HL-60 (cell line): ENCODE measurements at regions not wholly inside any gene's neighbourhood (a gene's known extent, or its start where the extent isn't known, plus 50 kb on each side); places are given as distances from the start of the nearest gene placed in this dataset.
"Not testable (repeated sequence)": the region's sequence is repeated elsewhere in the genome, so short reads cannot be mapped to it uniquely, and the experiment has no call there.

ENCODE experiments used
- POLR2AphosphoS5 ChIP-seq: IDR thresholded peaks from 2 replicates; pipeline ENCODE4 v1.6.1; 2012; ENCODE audit warnings: low read depth
- TF ChIP-seq, protein P1 (sequence below): IDR thresholded peaks from one replicate; pipeline ENCODE4 v1.5.1; 2011; ENCODE audit warnings: low read length, control low read depth, inconsistent platforms; ENCODE audit not compliant: insufficient read depth
- TF ChIP-seq, protein P2 (sequence below): IDR thresholded peaks from 2 replicates; pipeline ENCODE4 v1.6.1; 2012; ENCODE audit warnings: low read depth; ENCODE audit not compliant: insufficient replicate concordance

DNA sequence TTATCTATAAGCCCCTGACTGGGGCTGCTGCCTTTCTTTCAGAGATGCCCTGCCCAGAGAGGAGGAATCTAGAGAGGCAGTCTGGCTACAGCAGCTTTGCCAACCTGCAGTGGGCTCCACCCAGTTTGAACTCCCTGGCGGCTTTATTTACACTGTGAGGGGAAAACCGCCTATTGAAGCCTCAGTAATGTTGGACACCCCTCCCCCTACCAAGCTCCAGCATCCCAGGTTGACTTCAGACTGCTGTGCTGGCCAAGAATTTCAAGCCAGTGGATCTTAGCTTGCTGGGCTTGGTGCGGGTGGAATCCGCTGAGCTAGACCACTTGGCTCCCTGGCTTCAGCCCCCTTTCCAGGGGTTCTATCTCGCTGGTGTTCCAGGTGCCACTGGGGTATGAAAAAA is 61.4 kb upstream of the FYN start:
- TF ChIP-seq, protein P1, sequence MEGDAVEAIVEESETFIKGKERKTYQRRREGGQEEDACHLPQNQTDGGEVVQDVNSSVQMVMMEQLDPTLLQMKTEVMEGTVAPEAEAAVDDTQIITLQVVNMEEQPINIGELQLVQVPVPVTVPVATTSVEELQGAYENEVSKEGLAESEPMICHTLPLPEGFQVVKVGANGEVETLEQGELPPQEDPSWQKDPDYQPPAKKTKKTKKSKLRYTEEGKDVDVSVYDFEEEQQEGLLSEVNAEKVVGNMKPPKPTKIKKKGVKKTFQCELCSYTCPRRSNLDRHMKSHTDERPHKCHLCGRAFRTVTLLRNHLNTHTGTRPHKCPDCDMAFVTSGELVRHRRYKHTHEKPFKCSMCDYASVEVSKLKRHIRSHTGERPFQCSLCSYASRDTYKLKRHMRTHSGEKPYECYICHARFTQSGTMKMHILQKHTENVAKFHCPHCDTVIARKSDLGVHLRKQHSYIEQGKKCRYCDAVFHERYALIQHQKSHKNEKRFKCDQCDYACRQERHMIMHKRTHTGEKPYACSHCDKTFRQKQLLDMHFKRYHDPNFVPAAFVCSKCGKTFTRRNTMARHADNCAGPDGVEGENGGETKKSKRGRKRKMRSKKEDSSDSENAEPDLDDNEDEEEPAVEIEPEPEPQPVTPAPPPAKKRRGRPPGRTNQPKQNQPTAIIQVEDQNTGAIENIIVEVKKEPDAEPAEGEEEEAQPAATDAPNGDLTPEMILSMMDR: not testable (repeated sequence)
- TF ChIP-seq, protein P2, sequence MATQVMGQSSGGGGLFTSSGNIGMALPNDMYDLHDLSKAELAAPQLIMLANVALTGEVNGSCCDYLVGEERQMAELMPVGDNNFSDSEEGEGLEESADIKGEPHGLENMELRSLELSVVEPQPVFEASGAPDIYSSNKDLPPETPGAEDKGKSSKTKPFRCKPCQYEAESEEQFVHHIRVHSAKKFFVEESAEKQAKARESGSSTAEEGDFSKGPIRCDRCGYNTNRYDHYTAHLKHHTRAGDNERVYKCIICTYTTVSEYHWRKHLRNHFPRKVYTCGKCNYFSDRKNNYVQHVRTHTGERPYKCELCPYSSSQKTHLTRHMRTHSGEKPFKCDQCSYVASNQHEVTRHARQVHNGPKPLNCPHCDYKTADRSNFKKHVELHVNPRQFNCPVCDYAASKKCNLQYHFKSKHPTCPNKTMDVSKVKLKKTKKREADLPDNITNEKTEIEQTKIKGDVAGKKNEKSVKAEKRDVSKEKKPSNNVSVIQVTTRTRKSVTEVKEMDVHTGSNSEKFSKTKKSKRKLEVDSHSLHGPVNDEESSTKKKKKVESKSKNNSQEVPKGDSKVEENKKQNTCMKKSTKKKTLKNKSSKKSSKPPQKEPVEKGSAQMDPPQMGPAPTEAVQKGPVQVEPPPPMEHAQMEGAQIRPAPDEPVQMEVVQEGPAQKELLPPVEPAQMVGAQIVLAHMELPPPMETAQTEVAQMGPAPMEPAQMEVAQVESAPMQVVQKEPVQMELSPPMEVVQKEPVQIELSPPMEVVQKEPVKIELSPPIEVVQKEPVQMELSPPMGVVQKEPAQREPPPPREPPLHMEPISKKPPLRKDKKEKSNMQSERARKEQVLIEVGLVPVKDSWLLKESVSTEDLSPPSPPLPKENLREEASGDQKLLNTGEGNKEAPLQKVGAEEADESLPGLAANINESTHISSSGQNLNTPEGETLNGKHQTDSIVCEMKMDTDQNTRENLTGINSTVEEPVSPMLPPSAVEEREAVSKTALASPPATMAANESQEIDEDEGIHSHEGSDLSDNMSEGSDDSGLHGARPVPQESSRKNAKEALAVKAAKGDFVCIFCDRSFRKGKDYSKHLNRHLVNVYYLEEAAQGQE: not testable (repeated sequence)
- TF ChIP-seq POLR2AphosphoS5: not testable (repeated sequence)
